ENCODE measurements at regions not wholly inside any gene's neighbourhood (a gene's known extent, or its start where the extent isn't known, plus 50 kb on each side); places are given as distances from the start of the nearest gene placed in this dataset.

DNA sequence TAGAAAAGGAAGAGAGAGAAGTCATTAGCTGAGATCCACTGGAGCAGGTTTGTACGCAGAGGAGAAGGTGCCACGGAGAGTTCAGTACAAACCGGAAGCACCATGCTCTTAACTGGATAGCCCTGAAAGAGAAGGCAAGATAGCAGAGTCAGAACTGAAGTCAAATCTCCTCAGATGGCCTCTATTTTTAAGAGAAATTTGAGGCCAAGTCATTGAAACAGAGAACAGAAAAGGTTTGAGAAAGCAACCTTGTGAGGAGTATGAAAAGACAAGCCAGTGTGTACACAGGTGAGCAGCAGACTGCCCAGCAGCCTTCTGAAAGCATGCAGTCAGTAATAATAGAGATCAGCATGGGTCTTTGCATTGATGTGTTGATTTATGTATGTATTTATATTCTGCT lies 66.1 kb upstream of the SPRED1 start:
- no peak for DNase-seq (ENCODE audit: low read depth in 1 of 2, low spot score in 2 of 2)
- Histone ChIP-seq H2BK15ac (ENCODE audit: low read length) (no peak overlapping the region), H3K36me3 (ENCODE audit: control insufficient read depth in 2 of 4, insufficient read depth in 4 of 4, low read length in 3 of 4) (no peaks in the 10 kb centered on the region), H3K23ac (ENCODE audit: insufficient read length) (no peak overlapping the region), H4K20me1 (replicated peaks in 1 of 2; ENCODE audit: control insufficient read depth in 1 of 2, insufficient read depth in 2 of 2, low read length in 2 of 2) (no peaks in the 10 kb centered on the region), H3K56ac (replicated peaks; ENCODE audit: insufficient read length, low read depth, low read length) (no peak overlapping the region), H2BK20ac (ENCODE audit: low read length) (no peak overlapping the region), H3K18ac (ENCODE audit: extremely low read depth, low read length) (no peak overlapping the region), H3K23me2 (ENCODE audit: low read depth, low read length) (no peaks in the 10 kb centered on the region), H3K79me2 (ENCODE audit: control insufficient read depth in 1 of 2, insufficient read depth in 2 of 2, low read length in 2 of 2) (no peaks in the 10 kb centered on the region), H3K79me1 (ENCODE audit: low read depth, low read length) (no peaks in the 10 kb centered on the region), H2BK12ac (ENCODE audit: low read depth, low read length) (no peak overlapping the region), H2AK5ac (ENCODE audit: low read depth, low read length) (no peak overlapping the region), H2BK5ac (ENCODE audit: low read depth, low read length) (no peak overlapping the region), H3K27ac (ENCODE audit: low read depth, low read length) (no peak overlapping the region), H3K14ac (ENCODE audit: insufficient read length) (no peak overlapping the region), H4K91ac (replicated peaks; ENCODE audit: insufficient read length, low read length) (no peak overlapping the region), H3K4me3 (ENCODE audit: extremely low read depth in 1 of 4, insufficient read depth in 2 of 4, low read depth in 3 of 4, low read length in 4 of 4) (no peak overlapping the region), H3K4ac (replicated peaks; ENCODE audit: insufficient read length, low read depth, low read length) (no peak overlapping the region), H2AFZ (ENCODE audit: low read length) (peak overlapping the region; percentile 55; the same call in 1 of the 2 replicates), H3K9ac (replicated peaks in 1 of 4; ENCODE audit: extremely low read depth in 1 of 4, low read depth in 3 of 4, low read length in 3 of 4) (no peak overlapping the region), H2BK120ac (replicated peaks; ENCODE audit: low read depth, low read length) (no peak overlapping the region), H3K4me2 (ENCODE audit: insufficient read depth in 1 of 2, low read depth in 2 of 2, low read length in 2 of 2) (peak overlapping the region in 1 of 2 experiments; percentile 29; a peak in 1 of 4 replicates), H3K9me3 (ENCODE audit: insufficient read depth in 2 of 2, low read depth in 1 of 2, low read length in 1 of 2) (no peaks in the 10 kb centered on the region), H4K8ac (ENCODE audit: extremely low read depth, insufficient read depth, low read length) (no peak overlapping the region), H3K27me3 (replicated peaks in 1 of 4; ENCODE audit: control insufficient read depth in 3 of 4, extremely low read depth in 1 of 4, insufficient read depth in 3 of 4, low read length in 3 of 4) (no peaks in the 10 kb centered on the region), H4K5ac (ENCODE audit: insufficient read length, low read depth, low read length) (no peak overlapping the region), H3K4me1 (replicated peaks in 1 of 4; ENCODE audit: control insufficient read depth in 3 of 4, insufficient read depth in 4 of 4, low read length in 3 of 4) (peaks cover 0 to 4% (median 0%) of the 10 kb centered on the region in 4 experiments; a peak in 2 of 7 replicates)
- no peak for FAIRE-seq
- 90% methylated on average over 3 of the region's 3 CpGs; no CpG with 5 or more reads in 1 of the 2 experiments for WGBS, 2 experiments (ENCODE audit: extremely low coverage in 1 of 2, insufficient coverage in 1 of 2, insufficient read length in 1 of 2, insufficient replicate concordance in 2 of 2, low coverage in 1 of 2, low lambda C conversion rate in 2 of 2, missing lambda C conversion rate in 1 of 2)
- TF ChIP-seq TCF12 (IDR thresholded peaks at IDR 0.05; ENCODE audit: low read depth, low read length), result peak; percentile 49; the same call in 1 of the 2 replicates
- no peak for TF ChIP-seq SP1 (IDR thresholded peaks at IDR 0.05; ENCODE audit: low read depth, low read length)
- ChIA-PET POLR2A (ENCODE audit: partially characterized antibody) (no interaction called here), CTCF (ENCODE audit: partially characterized antibody) (interaction anchor here (0.6 to 1.1 kb wide), 2 partner anchors 10 to 182 kb away, joined by 3 read pairs; no protein-coding TSS in a partner anchor)
